ENCODE measurements at regions not wholly inside any gene's neighbourhood (a gene's known extent, or its start where the extent isn't known, plus 50 kb on each side); places are given as distances from the start of the nearest gene placed in this dataset.
A peak's percentile ranks its signal among the peaks of the same experiment; 100 is the strongest.

- Histone ChIP-seq H3K27me3 (no peaks in the 10 kb centered on the region), H3K36me3 (no peaks in the 10 kb centered on the region), H3K27ac (peak overlapping the region in 1 of 2 donors; percentile 23), H3K4me1 (no peaks in the 10 kb centered on the region), H3K9me3 (no peaks in the 10 kb centered on the region), H3K4me3 (no peak overlapping the region)
- DNase-seq (ENCODE audit: low spot score in 2 of 2): no peak
- intact Hi-C loops (cut with DNase I; ENCODE audit: low total_unique reads): loop anchor here (5.0 kb wide), 1 partner anchor 682 kb away; the partner anchor contains the start of gene PLK2
- no peak for TF ChIP-seq POLR2AphosphoS5 (IDR thresholded peaks at IDR 0.05)
- TF ChIP-seq, protein P1, sequence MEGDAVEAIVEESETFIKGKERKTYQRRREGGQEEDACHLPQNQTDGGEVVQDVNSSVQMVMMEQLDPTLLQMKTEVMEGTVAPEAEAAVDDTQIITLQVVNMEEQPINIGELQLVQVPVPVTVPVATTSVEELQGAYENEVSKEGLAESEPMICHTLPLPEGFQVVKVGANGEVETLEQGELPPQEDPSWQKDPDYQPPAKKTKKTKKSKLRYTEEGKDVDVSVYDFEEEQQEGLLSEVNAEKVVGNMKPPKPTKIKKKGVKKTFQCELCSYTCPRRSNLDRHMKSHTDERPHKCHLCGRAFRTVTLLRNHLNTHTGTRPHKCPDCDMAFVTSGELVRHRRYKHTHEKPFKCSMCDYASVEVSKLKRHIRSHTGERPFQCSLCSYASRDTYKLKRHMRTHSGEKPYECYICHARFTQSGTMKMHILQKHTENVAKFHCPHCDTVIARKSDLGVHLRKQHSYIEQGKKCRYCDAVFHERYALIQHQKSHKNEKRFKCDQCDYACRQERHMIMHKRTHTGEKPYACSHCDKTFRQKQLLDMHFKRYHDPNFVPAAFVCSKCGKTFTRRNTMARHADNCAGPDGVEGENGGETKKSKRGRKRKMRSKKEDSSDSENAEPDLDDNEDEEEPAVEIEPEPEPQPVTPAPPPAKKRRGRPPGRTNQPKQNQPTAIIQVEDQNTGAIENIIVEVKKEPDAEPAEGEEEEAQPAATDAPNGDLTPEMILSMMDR (IDR thresholded peaks at IDR 0.05): no peak
- no peak for TF ChIP-seq POLR2A (IDR thresholded peaks at IDR 0.05)
Measured at GRCh38 chr5:57780306-57780960, 297.8 kb upstream of the ACTBL2 start.

DNA sequence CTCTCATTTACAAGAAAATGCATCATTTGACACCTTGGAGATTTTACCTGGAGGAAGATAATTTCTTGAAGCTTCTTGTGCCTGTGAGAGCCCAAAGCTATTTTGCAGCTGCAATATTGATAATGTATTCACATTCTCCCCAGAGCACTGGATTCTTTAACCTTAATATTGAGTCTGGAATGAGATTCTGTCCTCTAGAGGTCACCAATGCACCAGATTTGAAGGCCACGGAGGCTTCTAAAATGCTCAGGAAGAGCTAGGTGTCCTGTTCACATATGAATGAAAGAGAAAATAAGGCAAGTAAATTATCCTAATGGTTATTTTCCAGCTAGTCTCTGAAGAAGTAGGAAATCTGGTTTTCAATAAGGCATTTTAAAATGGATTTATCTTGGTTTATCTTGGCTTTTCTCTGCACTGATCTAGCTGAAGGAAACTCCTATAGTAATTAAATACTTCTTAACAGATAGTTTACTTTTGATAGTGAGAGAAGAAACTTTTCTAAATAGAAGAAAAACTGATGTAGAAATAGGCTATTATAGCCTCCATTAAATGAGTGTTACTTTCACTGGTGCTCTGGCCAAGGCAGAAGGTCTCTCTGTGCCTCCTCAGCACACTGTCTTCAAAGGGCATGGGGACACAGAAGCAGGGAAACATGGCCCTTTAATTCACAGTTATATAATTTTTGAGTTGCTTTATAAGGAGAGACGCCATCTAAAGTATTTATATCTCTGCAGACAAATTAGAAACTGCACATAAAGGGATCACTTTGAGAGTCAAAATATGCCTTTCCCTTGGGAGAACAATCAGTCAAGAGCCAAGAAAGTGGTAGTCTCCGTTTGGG, 297.0 kb upstream of the ACTBL2 start:
- intact Hi-C loops (cut with DNase I; ENCODE audit: low total_unique reads): loop anchor here (5.0 kb wide), 1 partner anchor 683 kb away; the partner anchor contains the start of gene PLK2
- H3K4me3 ChIP-seq: no peak overlapping the region
- H3K27ac ChIP-seq: no peak overlapping the region
- H3K36me3 ChIP-seq: no peaks in the 10 kb centered on the region
- H3K9me3 ChIP-seq: no peaks in the 10 kb centered on the region
- TF ChIP-seq, protein P1 (IDR thresholded peaks at IDR 0.05): peak in 2 of 3 donors; percentile 68 to 70
- TF ChIP-seq POLR2AphosphoS5 (IDR thresholded peaks at IDR 0.05): no peak
- no peak for TF ChIP-seq POLR2A (IDR thresholded peaks at IDR 0.05)
- no peaks in the 10 kb centered on the region for H3K4me1 ChIP-seq
- H3K27me3 ChIP-seq: no peaks in the 10 kb centered on the region
- peak in 1 of 2 donors; percentile 29 for DNase-seq (ENCODE audit: low spot score in 2 of 2)

DNA sequence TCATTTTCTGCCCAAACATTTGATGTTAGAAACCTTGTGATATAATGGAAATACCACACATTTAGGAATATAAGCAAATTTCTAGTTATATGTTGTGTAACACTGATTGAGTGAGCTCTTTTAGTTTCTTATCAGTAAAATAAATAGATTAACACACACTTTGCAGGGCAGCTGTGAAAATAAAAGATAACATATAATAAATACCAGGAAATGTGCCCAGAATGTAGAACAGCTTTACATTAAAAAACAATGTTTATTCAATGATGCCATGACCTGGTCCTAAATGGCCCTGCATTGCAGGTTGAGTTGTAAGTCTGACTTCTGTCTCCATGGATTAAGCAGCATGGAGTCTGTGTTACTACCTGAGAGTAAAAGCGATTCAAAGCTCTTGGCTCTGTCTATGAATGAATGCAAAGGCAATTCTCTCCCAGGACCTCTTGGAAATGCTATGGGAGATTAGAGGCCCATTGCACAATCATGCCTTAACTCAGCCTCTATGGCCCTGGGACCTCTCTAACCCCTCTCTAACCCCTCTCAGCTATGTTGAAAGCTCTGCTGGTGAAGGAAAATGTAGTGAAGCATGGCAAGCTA, 296.0 kb upstream of the ACTBL2 start:
- intact Hi-C loops (cut with DNase I; ENCODE audit: low total_unique reads): no loop called here

DNA sequence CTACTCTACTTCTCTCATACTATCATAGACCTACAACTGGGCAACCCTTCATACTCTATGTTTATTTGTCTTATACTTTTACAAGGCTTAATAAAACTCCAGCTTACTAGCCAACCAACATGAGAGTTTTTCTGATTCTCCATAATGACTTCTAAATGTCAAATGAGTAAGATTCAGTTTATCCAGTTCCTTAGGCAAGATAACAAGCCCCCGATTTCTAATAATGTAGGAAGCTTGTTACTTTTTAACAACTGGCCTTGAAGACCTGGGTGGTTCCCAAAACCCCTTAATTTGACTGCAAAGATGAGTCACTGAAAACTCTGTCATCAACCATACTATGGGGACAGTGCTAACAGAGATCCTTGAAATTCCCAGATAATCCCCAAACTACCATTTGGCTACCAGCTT, 294.6 kb upstream of the ACTBL2 start:
- TF ChIP-seq, protein P1 (IDR thresholded peaks at IDR 0.05): no peak
- Histone ChIP-seq H3K9me3 (no peaks in the 10 kb centered on the region), H3K4me1 (no peaks in the 10 kb centered on the region), H3K36me3 (no peaks in the 10 kb centered on the region), H3K4me3 (no peak overlapping the region), H3K27ac (no peak overlapping the region), H3K27me3 (no peaks in the 10 kb centered on the region)
- DNase-seq (ENCODE audit: low spot score in 2 of 2): no peak
- intact Hi-C loops (cut with DNase I; ENCODE audit: low total_unique reads): no loop called here

More for the DNA sequence above, 296.0 kb upstream of the ACTBL2 start:
- TF ChIP-seq, protein P1 (IDR thresholded peaks at IDR 0.05): no peak
- no peak for TF ChIP-seq POLR2A (IDR thresholded peaks at IDR 0.05)
- TF ChIP-seq POLR2AphosphoS5 (IDR thresholded peaks at IDR 0.05): no peak
- H3K27me3 ChIP-seq: no peaks in the 10 kb centered on the region
- no peak for DNase-seq (ENCODE audit: low spot score in 2 of 2)
- no peaks in the 10 kb centered on the region for H3K36me3 ChIP-seq
- no peak overlapping the region for H3K27ac ChIP-seq
- no peak overlapping the region for H3K4me3 ChIP-seq
- H3K9me3 ChIP-seq: no peaks in the 10 kb centered on the region
- H3K4me1 ChIP-seq: no peaks in the 10 kb centered on the region

- intact Hi-C loops (cut with DNase I; ENCODE audit: low total_unique reads): no loop called here
Measured at GRCh38 chr5:57776035-57776434, 293.4 kb upstream of the ACTBL2 start.

More at GRCh38 chr5:57776035-57776434, 293.4 kb upstream of the ACTBL2 start:
- H3K9me3 ChIP-seq: no peaks in the 10 kb centered on the region
- H3K36me3 ChIP-seq: no peaks in the 10 kb centered on the region
- no peaks in the 10 kb centered on the region for H3K27me3 ChIP-seq
- H3K4me1 ChIP-seq: no peaks in the 10 kb centered on the region
- H3K4me3 ChIP-seq: no peak overlapping the region
- no peak for DNase-seq (ENCODE audit: low spot score in 2 of 2)
- TF ChIP-seq, protein P1 (IDR thresholded peaks at IDR 0.05): no peak
- no peak for TF ChIP-seq POLR2A (IDR thresholded peaks at IDR 0.05)
- no peak for TF ChIP-seq POLR2AphosphoS5 (IDR thresholded peaks at IDR 0.05)
- no peak overlapping the region for H3K27ac ChIP-seq

Measured in breast epithelium (tissue), 4 donors.